Osteocyte (in vitro differentiated cells): ENCODE measurements at regions not wholly inside any gene's neighbourhood (a gene's known extent, or its start where the extent isn't known, plus 50 kb on each side); places are given as distances from the start of the nearest gene placed in this dataset.
"Not testable (repeated sequence)": the region's sequence is repeated elsewhere in the genome, so short reads cannot be mapped to it uniquely, and the experiment has no call there.

Experiments used
- DNase-seq: peaks from one replicate; pipeline ENCODE4 v3.0.0; 2021; ENCODE audit warnings: mixed read lengths; ENCODE audit not compliant: unreplicated experiment; ENCODE audit errors: extremely low spot score
- H3K27ac Mint-ChIP-seq: one replicate; pipeline ENCODE4 v1.8.0; 2021; ENCODE audit warnings: mild to moderate bottlenecking, mixed read lengths; ENCODE audit not compliant: unreplicated experiment
- H3K27me3 Mint-ChIP-seq: one replicate; pipeline ENCODE4 v1.8.0; 2021; ENCODE audit warnings: mixed read lengths; ENCODE audit not compliant: unreplicated experiment
- H3K36me3 Mint-ChIP-seq: one replicate; pipeline ENCODE4 v1.8.0; 2021; ENCODE audit warnings: mixed read lengths; ENCODE audit not compliant: unreplicated experiment
- H3K4me1 Mint-ChIP-seq: one replicate; pipeline ENCODE4 v1.8.0; 2021; ENCODE audit warnings: mixed read lengths; ENCODE audit not compliant: unreplicated experiment
- H3K4me3 Mint-ChIP-seq: one replicate; pipeline ENCODE4 v1.8.0; 2021; ENCODE audit warnings: mild to moderate bottlenecking, moderate library complexity, mixed read lengths; ENCODE audit not compliant: unreplicated experiment
- H3K9me3 Mint-ChIP-seq: one replicate; pipeline ENCODE4 v1.8.0; 2021; ENCODE audit warnings: mixed read lengths; ENCODE audit not compliant: unreplicated experiment
- TF ChIP-seq, protein P1 (sequence below): fragments of 200-600 bp; sonication (generic); IDR thresholded peaks from 2 replicates; pipeline ENCODE4 v1.5.0; 2021; ENCODE audit warnings: antibody characterized with exemption, mild to moderate bottlenecking, moderate library complexity

DNA sequence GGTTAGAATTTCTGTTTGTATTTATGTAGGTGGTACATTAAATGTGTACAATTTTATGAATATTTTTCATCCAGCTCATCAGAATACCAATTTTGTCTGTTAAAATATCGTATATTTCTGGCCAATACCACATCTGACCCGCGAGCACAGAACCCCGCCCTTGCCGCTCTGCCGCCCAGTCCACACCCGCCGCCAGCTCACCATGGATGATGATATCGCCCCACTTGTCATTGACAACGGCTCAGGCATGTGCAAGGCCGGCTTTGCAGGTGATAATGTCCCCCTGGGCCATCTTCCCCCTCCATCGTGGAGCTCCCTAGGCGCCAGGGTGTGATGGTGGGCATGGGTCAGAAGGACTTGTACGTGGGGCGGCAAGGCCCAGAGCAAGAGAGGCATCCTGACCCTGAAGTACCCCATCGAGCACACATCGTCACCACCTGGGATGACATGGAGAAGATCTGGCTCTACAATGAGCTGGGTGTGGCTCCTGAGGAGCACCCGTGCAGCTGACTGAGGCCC is 153.2 kb downstream of the CAVIN4 start:
- Mint-ChIP-seq H3K4me1 (no peaks in the 10 kb centered on the region), H3K27ac (no peak overlapping the region), H3K9me3 (no peaks in the 10 kb centered on the region), H3K4me3 (no peak overlapping the region), H3K36me3 (no peaks in the 10 kb centered on the region), H3K27me3 (no peaks in the 10 kb centered on the region)
- TF ChIP-seq, protein P1, sequence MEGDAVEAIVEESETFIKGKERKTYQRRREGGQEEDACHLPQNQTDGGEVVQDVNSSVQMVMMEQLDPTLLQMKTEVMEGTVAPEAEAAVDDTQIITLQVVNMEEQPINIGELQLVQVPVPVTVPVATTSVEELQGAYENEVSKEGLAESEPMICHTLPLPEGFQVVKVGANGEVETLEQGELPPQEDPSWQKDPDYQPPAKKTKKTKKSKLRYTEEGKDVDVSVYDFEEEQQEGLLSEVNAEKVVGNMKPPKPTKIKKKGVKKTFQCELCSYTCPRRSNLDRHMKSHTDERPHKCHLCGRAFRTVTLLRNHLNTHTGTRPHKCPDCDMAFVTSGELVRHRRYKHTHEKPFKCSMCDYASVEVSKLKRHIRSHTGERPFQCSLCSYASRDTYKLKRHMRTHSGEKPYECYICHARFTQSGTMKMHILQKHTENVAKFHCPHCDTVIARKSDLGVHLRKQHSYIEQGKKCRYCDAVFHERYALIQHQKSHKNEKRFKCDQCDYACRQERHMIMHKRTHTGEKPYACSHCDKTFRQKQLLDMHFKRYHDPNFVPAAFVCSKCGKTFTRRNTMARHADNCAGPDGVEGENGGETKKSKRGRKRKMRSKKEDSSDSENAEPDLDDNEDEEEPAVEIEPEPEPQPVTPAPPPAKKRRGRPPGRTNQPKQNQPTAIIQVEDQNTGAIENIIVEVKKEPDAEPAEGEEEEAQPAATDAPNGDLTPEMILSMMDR = no peak
- DNase-seq = no peak

GRCh38 chr9:100731557-100731956 is 153.7 kb downstream of the CAVIN4 start:
- TF ChIP-seq, protein P1 = no peak
- Mint-ChIP-seq H3K4me3 (no peak overlapping the region), H3K27ac (no peak overlapping the region), H3K4me1 (no peaks in the 10 kb centered on the region), H3K36me3 (no peaks in the 10 kb centered on the region), H3K9me3 (no peaks in the 10 kb centered on the region), H3K27me3 (no peaks in the 10 kb centered on the region)
- no peak for DNase-seq

GRCh38 chr9:100739208-100739607 is 161.3 kb downstream of the CAVIN4 start:
- no peaks in the 10 kb centered on the region for H3K36me3 Mint-ChIP-seq
- DNase-seq = no peak
- no peaks in the 10 kb centered on the region for H3K27me3 Mint-ChIP-seq
- H3K9me3 Mint-ChIP-seq = peaks cover 8% of the 10 kb centered on the region
- no peak overlapping the region for H3K4me3 Mint-ChIP-seq
- H3K4me1 Mint-ChIP-seq = no peaks in the 10 kb centered on the region
- TF ChIP-seq, protein P1 = no peak
- H3K27ac Mint-ChIP-seq = no peak overlapping the region

- no peaks in the 10 kb centered on the region for H3K27me3 Mint-ChIP-seq
- no peak overlapping the region for H3K4me3 Mint-ChIP-seq
- TF ChIP-seq, protein P1 = no peak
- no peak overlapping the region for H3K27ac Mint-ChIP-seq
- peaks cover 12% of the 10 kb centered on the region for H3K9me3 Mint-ChIP-seq
- no peaks in the 10 kb centered on the region for H3K36me3 Mint-ChIP-seq
- DNase-seq = no peak
- no peaks in the 10 kb centered on the region for H3K4me1 Mint-ChIP-seq
These were observed 161.8 kb downstream of the CAVIN4 start for GRCh38 chr9:100739666-100740065.

DNA sequence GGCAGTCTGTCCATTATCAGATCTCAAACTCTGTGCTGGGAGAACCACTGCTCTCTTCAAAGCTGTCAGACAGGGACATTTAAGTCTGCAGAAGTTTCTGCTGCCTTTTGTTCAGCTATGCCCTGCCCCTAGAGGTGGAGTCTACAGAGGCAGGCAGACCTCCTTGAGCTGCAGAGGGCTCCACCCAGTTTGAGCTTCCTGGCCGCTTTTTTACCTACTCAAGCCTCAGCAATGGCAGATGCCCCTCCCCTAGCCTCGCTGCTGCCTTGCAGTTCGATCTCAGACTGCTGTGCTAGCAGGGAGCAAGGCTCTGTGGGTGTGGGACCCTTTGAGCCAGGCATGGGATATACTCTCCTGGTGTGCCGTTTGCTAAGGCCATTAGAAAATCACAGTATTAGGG is 171.1 kb downstream of the CAVIN4 start:
- not testable (repeated sequence) for DNase-seq, H3K27me3 Mint-ChIP-seq, H3K4me1 Mint-ChIP-seq, H3K4me3 Mint-ChIP-seq, H3K27ac Mint-ChIP-seq, H3K36me3 Mint-ChIP-seq
- H3K9me3 Mint-ChIP-seq = peaks cover 22% of the 10 kb centered on the region

DNA sequence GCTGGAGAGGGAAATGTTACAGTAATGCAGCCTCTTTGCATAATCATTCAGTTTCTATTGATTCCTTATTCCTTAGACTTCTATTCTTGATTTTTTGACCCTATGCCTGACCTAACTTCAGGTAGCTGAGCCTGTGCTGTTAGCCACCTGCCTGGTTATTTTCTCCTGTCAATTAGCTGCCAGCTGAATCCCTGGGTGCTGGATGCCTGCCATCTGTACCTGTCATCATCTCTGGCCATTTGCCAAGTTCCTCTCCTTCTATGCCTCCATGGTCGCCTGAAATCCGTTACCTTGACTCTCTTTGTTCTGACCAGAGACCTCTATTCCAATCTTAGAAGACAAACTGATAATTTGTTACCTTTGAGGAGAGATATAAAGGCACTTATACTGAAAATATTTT is 178.3 kb downstream of the CAVIN4 start:
- no peaks in the 10 kb centered on the region for H3K36me3 Mint-ChIP-seq
- DNase-seq = no peak
- no peaks in the 10 kb centered on the region for H3K27me3 Mint-ChIP-seq
- no peak overlapping the region for H3K4me3 Mint-ChIP-seq
- no peak overlapping the region for H3K27ac Mint-ChIP-seq
- TF ChIP-seq, protein P1 = no peak
- no peaks in the 10 kb centered on the region for H3K9me3 Mint-ChIP-seq
- no peaks in the 10 kb centered on the region for H3K4me1 Mint-ChIP-seq
